B cell (primary cell): ENCODE measurements at regions not wholly inside any gene's neighbourhood (a gene's known extent, or its start where the extent isn't known, plus 50 kb on each side); places are given as distances from the start of the nearest gene placed in this dataset.

Source experiments
- CTCF ChIP-seq: fragments of 200-600 bp; IDR thresholded peaks from one replicate; pipeline ENCODE4 v1.8.0; 2022; ENCODE audit warnings: antibody characterized with exemption, mild to moderate bottlenecking
- EZH2 ChIP-seq: IDR thresholded peaks from 2 replicates; pipeline ENCODE4 v1.6.1; 2012; ENCODE audit warnings: borderline replicate concordance, low read depth, mild to moderate bottlenecking, moderate library complexity, low read length; ENCODE audit not compliant: insufficient read depth, poor library complexity, severe bottlenecking

- TF ChIP-seq EZH2 (no peak), CTCF (no peak)
These were observed 218.6 kb upstream of the TAC1 start for GRCh38 chr7:97513326-97513725.
